Activated naive CD8-positive, alpha-beta T cell treated with anti-CD3 and anti-CD28 coated beads, Interleukin-2, amount 10 ng/mL, durations not matched to agents 7 days and 5 days (primary cell): ENCODE measurements at regions not wholly inside any gene's neighbourhood (a gene's known extent, or its start where the extent isn't known, plus 50 kb on each side); places are given as distances from the start of the nearest gene placed in this dataset.

Experiments used
- ATAC-seq: fragments of 150-1000 bp; cut with Tn5 transposase; one replicate; pipeline ENCODE4 v1.10.0; 2021; ENCODE audit warnings: low read depth, moderate library complexity
- POLR2A ChIA-PET: fragments of 350-600 bp; sonication (Branson Sonifier 250); formaldehyde crosslinking; loops from one replicate; lab custom pipeline; 2021; ENCODE audit warnings: antibody characterized with exemption; lab: Charles Lee
- DNase-seq: peaks from one replicate; pipeline ENCODE4 v3.0.0; 2021
- H3K27ac Mint-ChIP-seq: one replicate; pipeline ENCODE4 v1.8.0; 2022; ENCODE audit warnings: mild to moderate bottlenecking, mixed read lengths
- H3K27me3 Mint-ChIP-seq: one replicate; pipeline ENCODE4 v1.8.0; 2022; ENCODE audit warnings: mild to moderate bottlenecking, moderate library complexity, mixed read lengths
- H3K36me3 Mint-ChIP-seq: one replicate; pipeline ENCODE4 v1.8.0; 2021; ENCODE audit warnings: mild to moderate bottlenecking, mixed read lengths
- H3K4me1 Mint-ChIP-seq: one replicate; pipeline ENCODE4 v1.8.0; 2021; ENCODE audit warnings: mixed read lengths
- H3K4me3 Mint-ChIP-seq: one replicate; pipeline ENCODE4 v1.8.0; 2022; ENCODE audit warnings: mild to moderate bottlenecking, moderate library complexity, mixed read lengths
- H3K9me3 Mint-ChIP-seq: one replicate; pipeline ENCODE4 v1.8.0; 2021; ENCODE audit warnings: mixed read lengths

DNA sequence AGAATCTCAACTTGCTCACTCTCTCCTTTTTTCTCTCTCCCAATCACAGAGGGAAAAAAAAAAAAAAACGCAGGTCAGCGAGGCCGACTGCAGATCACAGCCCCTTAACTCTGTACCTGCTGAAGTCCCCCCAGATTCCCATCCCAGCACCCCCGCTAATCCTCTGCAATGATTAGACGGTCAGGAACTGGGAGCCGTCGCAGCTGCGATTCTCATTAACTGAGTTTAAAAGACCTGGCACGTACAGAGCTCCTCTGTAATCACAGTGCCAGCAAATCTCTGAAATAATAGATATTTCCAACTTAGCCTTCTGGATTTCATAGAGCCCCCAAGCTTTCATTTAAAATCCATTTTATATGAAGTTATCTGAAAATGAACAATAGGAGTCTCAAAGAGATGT is 84.4 kb downstream of the ANKRD60 start:
- POLR2A ChIA-PET, result no interaction called here
- H3K27me3 Mint-ChIP-seq, result peaks cover 2% of the 10 kb centered on the region

DNA sequence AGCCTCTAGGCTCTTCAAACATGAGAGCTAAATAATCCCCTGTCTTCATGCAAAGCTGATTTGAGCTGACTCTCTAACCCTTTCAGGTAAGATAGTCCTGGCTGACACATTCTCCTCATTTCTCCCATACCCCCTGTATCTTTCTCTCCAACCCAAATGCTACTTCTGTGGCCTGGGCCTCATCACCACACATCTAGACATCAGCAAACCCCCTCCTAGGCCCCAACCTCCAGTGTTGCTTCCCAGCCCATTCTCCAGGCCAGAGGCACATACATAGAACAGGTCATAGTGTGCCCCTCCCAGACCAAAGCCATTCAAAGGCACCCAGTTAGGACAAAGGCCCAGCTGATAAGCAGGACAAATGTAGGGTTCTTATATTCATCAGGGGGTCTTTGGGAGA is 84.9 kb downstream of the ANKRD60 start:
- Mint-ChIP-seq H3K27ac (no peak overlapping the region), H3K27me3 (no peaks in the 10 kb centered on the region), H3K9me3 (no peaks in the 10 kb centered on the region), H3K4me1 (no peaks in the 10 kb centered on the region), H3K36me3 (no peaks in the 10 kb centered on the region), H3K4me3 (no peak overlapping the region)
- POLR2A ChIA-PET, result no interaction called here
- no peak for ATAC-seq
- DNase-seq, result no peak

More for the DNA sequence above, 84.4 kb downstream of the ANKRD60 start:
- Mint-ChIP-seq H3K4me3 (no peak overlapping the region), H3K36me3 (no peaks in the 10 kb centered on the region), H3K4me1 (no peaks in the 10 kb centered on the region), H3K9me3 (no peaks in the 10 kb centered on the region), H3K27ac (no peak overlapping the region)
- ATAC-seq (no peak), DNase-seq (no peak)

DNA sequence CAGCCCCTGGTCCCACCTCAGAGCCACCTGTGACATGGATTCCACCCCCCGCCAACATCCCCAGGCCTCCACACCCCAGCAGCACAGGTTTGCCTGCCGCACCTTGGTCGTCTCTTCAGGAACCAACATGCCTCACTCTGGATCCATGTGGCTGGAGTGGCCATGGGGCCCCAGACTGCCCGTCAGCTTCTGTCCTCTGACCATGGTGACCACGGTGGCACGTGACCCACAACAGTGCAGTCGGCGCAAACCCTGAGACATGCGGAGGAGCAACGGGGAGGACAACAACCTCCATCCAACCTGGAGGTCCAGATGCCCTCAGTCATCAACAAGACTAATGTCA is 85.6 kb downstream of the ANKRD60 start:
- no peak for DNase-seq
- POLR2A ChIA-PET, result no interaction called here
- Mint-ChIP-seq H3K27ac (no peak overlapping the region), H3K36me3 (no peaks in the 10 kb centered on the region), H3K4me3 (no peak overlapping the region), H3K27me3 (no peaks in the 10 kb centered on the region), H3K9me3 (no peaks in the 10 kb centered on the region), H3K4me1 (no peaks in the 10 kb centered on the region)
- ATAC-seq, result no peak

DNA sequence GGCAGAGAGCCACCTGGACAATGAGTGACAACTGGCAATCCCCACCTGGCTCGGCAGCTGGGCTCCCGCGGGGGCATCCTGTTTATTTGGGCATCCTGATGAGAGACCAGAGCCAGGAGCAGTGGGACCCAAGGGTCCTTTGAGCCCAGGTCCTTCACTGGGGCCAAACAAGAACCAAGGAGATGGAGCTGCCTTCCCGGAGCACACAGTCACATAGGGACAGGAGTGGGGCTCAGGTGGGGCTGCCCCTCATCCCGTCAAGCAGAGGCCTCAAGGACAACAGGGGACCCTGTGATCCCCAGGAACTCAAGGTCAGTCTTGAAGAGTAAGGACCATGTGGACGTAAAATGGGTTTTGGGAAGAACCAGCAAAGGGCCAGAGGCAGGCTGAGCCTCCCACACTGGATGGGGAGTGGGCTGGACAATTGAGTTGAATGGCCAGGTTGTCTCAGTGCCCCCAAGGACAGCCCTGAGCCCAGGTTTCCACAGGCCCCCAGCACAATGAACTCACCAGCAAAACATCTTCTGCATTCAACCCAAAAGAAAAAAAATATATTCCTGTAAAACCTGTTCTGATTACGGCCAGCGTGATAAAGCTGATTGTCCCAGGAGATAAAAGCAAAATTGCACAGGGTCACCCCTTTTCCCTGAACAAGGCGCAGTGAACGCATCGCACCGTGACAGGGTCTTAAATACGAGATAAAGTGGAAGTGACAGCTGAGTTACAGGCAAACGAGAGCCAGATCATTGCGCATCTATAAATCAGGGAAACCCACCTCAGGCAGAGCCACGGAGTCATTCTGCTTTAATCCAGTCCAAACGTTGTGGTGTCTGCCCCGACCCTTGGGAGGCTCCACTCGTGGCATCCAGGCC is 86.2 kb downstream of the ANKRD60 start:
- H3K36me3 Mint-ChIP-seq, result no peaks in the 10 kb centered on the region
- H3K4me3 Mint-ChIP-seq, result no peak overlapping the region
- no peaks in the 10 kb centered on the region for H3K27me3 Mint-ChIP-seq
- no peak overlapping the region for H3K27ac Mint-ChIP-seq
- DNase-seq (no peak), ATAC-seq (no peak)
- POLR2A ChIA-PET, result no interaction called here
- no peaks in the 10 kb centered on the region for H3K9me3 Mint-ChIP-seq
- H3K4me1 Mint-ChIP-seq, result no peaks in the 10 kb centered on the region

DNA sequence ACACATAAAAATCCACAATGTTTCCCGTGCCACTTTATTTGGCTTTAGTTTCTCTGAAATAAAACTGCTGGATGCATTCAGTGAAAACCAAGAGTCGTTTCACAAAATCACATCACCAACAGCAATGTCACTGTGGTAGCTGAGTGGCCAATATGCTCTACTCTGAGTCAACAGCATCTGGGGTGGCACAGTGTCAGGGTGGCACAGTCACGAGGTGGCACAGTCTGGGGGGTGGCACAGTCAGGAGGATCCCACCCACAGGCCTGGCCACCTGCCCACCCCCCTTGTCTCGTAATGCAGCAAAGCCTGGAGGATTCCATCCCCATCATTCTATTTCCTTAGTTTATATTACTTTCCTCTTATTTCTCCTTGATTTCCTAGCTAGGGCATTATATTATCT is 87.0 kb downstream of the ANKRD60 start:
- Mint-ChIP-seq H3K36me3 (no peaks in the 10 kb centered on the region), H3K4me1 (no peaks in the 10 kb centered on the region), H3K27me3 (peaks cover 4% of the 10 kb centered on the region), H3K4me3 (no peak overlapping the region), H3K27ac (no peak overlapping the region), H3K9me3 (no peaks in the 10 kb centered on the region)
- POLR2A ChIA-PET, result no interaction called here
- DNase-seq, result no peak
- no peak for ATAC-seq

DNA sequence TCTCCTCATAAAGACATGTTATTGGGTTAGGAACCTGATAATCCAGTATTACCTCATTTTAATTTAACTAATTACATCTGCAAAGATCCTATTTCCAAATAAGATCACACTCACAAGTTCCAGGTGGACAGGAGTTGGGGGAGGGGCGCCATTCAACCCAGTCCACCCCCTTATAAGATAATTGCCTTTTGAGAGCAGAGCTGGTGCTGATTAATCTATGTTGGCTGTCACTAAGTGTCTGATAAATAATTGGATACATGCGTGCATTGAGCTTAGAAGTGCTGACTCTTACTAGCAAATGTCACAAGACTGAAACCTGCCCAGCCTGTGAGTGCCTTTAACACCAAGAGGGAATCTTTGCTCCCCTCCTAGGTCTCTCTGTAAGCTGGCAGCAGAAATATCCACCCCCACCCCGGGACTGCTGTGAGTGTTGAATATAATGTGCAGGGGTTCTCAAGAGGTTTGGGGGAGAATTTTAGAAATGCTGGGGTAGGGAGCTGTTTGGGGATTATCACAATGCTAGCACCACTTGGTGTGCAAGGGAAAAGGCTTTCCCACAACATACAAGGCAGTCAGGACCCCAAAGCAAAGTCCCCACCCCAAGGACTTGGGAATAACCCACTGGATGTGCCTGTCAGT is 87.5 kb downstream of the ANKRD60 start:
- Mint-ChIP-seq H3K4me3 (no peak overlapping the region), H3K4me1 (no peaks in the 10 kb centered on the region), H3K9me3 (no peaks in the 10 kb centered on the region), H3K27me3 (peaks cover 10% of the 10 kb centered on the region), H3K27ac (no peak overlapping the region), H3K36me3 (no peaks in the 10 kb centered on the region)
- POLR2A ChIA-PET, result no interaction called here
- no peak for DNase-seq
- no peak for ATAC-seq

DNA sequence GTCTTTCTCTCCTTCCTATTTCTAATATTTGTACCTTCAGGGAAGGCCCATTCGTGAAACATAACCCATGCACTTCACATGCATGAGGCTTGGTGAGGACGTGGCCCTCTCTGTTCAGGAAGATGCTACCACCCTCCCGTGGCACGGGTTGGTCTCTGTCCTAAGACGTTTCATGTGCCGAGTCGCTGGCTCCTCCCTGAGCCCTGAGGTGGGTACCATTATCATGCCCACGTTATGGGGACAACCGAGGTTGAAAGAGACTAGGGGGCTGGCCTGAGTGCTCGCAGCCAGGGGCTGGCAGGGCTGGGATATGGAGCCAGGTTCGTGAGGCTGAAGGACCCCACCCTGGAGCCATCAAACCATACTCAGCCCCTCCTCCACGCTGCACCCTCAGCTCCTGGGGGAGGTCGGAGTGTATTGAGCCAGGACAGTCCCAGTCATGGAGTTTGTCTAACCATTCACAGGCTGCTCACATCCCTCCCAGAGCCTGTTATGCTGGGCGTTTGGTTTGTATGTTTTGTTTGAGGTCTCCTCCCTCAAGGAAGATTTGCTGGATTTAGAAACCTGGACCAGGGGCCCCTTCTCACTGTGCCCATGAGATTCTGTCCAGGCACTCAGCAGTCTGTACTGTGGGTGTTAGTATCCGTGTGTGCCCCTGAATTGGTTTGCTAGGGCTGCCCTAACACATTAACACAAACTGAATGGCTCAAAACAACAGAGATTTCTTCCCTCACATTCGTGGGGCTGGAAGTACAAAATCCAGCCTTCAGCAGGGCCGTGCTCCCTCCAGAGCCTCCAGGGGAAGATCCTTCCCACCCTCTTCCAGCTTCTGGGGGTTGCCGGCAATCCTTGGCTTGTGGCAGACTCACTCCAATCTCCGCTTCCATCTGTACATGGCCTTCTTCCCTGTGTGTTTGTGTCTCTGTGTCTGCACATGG is 88.3 kb downstream of the ANKRD60 start:
- Mint-ChIP-seq H3K9me3 (no peaks in the 10 kb centered on the region), H3K36me3 (no peaks in the 10 kb centered on the region), H3K27ac (no peak overlapping the region), H3K4me1 (no peaks in the 10 kb centered on the region), H3K27me3 (peaks cover 17% of the 10 kb centered on the region), H3K4me3 (no peak overlapping the region)
- ATAC-seq (no peak), DNase-seq (no peak)
- POLR2A ChIA-PET, result no interaction called here

DNA sequence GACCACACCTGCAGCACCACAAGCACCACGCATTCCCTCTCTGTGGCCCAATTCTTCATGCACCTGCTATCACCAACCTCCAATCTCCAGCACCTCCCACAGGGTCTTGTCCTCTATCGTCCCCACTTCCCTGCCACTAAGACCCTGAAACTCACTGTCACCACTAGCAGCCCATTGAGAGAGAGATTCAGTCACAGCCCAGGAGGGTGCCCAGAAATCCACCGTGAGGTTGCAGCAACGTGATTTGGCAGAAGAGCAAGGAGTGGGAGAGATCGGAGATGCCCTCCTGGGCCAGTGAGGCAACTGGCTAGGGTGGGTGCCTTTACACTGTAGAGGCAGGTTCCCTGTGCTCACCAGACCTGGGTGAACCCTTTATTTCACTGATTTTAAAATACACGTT is 90.1 kb downstream of the ANKRD60 start:
- no peak for DNase-seq
- POLR2A ChIA-PET, result no interaction called here

DNA sequence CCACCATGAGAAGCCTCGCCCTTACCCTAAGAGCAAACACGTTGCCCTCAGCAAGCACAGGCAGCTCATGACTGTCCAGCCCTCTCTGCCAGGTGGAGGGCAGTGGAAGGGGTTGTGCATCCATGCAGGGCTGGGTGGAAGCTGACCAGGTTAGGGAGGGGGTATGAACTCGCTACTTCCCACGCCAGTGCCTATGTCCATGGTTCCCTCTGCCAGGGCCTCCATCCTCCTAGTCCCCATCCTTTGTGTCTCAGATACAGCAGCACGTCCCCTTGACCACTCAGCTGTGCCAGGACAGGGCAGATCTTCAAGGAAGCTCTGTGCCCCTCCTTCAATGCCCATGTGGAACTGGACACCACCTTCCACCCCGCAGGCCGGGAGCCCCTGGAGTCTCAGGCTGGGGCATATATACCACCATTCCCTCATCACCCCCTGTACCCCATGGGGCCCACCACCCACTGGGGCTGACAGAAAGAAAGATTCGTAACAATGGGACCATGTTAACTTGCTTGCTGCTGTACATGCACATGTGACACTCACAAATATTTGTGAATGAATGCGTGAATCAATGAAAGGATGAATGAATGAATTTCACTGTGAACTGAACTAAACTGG is 90.7 kb downstream of the ANKRD60 start:
- Mint-ChIP-seq H3K9me3 (no peaks in the 10 kb centered on the region), H3K4me1 (no peaks in the 10 kb centered on the region), H3K4me3 (no peak overlapping the region), H3K36me3 (no peaks in the 10 kb centered on the region), H3K27me3 (peaks cover 37% of the 10 kb centered on the region), H3K27ac (no peak overlapping the region)
- ATAC-seq, result no peak
- DNase-seq, result no peak
- POLR2A ChIA-PET, result no interaction called here

More for the DNA sequence above, 90.1 kb downstream of the ANKRD60 start:
- H3K4me1 Mint-ChIP-seq, result no peaks in the 10 kb centered on the region
- no peak overlapping the region for H3K27ac Mint-ChIP-seq
- H3K27me3 Mint-ChIP-seq, result peaks cover 30% of the 10 kb centered on the region
- no peak overlapping the region for H3K4me3 Mint-ChIP-seq
- H3K9me3 Mint-ChIP-seq, result no peaks in the 10 kb centered on the region
- no peaks in the 10 kb centered on the region for H3K36me3 Mint-ChIP-seq
- no peak for ATAC-seq

DNA sequence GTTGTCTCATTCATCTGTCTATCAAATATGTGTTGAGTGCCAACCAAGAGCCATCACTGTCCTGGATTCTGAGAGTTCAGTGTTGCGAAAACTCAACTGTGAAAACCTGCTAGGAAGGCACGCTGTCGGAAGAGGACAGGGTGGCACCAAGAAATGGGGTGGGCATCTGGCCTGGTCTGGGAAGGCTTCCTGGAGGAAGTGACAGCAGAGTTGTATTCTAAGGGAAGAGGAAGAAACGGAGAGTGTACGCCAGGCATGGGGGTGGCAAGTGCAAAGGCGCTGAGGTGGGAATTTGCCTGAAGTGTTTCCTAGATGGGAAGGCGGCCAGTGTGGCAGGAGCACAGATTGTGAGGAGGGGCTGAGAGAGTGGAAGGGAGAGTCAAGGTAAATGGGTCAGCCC is 91.2 kb downstream of the ANKRD60 start:
- no peaks in the 10 kb centered on the region for H3K4me1 Mint-ChIP-seq
- H3K36me3 Mint-ChIP-seq, result no peaks in the 10 kb centered on the region
- DNase-seq, result no peak
- ATAC-seq, result no peak
- POLR2A ChIA-PET, result no interaction called here
- no peaks in the 10 kb centered on the region for H3K9me3 Mint-ChIP-seq
- H3K27me3 Mint-ChIP-seq, result peaks cover 42% of the 10 kb centered on the region
- H3K4me3 Mint-ChIP-seq, result no peak overlapping the region
- H3K27ac Mint-ChIP-seq, result no peak overlapping the region

DNA sequence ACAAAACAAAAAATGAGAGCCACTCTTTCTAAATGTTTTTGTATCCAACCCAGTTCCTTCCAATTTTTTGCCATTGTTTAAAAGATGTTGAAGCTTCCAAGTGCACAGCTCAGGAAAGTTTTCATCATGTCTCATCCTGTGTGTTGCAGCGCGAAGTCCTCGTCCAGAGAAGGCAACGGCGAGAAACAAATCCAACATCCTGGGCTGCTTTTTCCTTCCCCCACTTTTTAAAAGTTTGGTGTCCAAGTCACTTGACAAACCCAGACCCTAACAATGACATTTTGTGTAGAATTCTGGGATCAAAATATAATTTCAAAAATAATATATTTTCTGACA is 92.3 kb downstream of the ANKRD60 start:
- H3K36me3 Mint-ChIP-seq, result no peaks in the 10 kb centered on the region
- H3K27ac Mint-ChIP-seq, result no peak overlapping the region
- no peak overlapping the region for H3K4me3 Mint-ChIP-seq
- peaks cover 53% of the 10 kb centered on the region for H3K27me3 Mint-ChIP-seq
- DNase-seq, result no peak
- ATAC-seq, result no peak
- no peaks in the 10 kb centered on the region for H3K9me3 Mint-ChIP-seq
- H3K4me1 Mint-ChIP-seq, result peaks cover 4% of the 10 kb centered on the region
- POLR2A ChIA-PET, result no interaction called here

DNA sequence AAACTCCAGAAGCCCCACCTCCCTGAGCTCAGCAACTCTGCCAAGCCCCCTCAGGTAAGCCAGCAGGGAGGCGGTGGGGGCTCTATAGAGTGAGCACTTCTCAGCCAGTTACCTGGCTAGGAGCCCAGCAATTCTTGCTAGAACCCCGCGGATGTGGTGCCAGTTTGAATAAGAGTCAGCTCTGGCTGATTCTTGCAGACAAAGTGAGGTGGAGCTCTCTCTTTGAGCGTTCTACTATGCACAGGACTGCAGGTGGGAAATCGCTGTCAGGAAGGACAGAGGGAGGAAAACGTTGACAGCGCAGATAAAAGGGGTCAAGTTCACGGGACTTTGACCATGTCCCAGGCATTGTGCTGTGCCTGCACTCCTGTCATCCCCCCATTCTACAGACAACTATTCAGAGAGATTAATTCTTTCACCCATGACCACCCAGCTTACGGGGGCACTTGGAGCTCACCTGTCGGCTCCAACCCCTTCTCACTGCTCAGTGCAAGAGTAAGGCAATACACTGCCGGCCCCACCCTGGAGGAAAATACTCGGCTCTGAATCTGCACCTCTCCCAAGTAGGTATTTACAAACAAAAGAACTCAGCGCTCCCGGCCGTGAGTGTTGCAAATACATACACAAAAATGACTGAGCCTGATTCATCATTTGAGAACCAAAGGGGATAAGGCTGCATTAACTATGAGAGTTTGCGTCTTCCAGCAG is 92.9 kb downstream of the ANKRD60 start:
- no peaks in the 10 kb centered on the region for H3K36me3 Mint-ChIP-seq
- peaks cover 4% of the 10 kb centered on the region for H3K4me1 Mint-ChIP-seq
- POLR2A ChIA-PET, result no interaction called here
- H3K4me3 Mint-ChIP-seq, result no peak overlapping the region
- DNase-seq (no peak), ATAC-seq (no peak)
- no peaks in the 10 kb centered on the region for H3K9me3 Mint-ChIP-seq
- H3K27me3 Mint-ChIP-seq, result peaks cover 57% of the 10 kb centered on the region
- no peak overlapping the region for H3K27ac Mint-ChIP-seq
